Bone marrow (tissue), 2 donors: ENCODE measurements at regions not wholly inside any gene's neighbourhood (a gene's known extent, or its start where the extent isn't known, plus 50 kb on each side); places are given as distances from the start of the nearest gene placed in this dataset.
A peak's percentile ranks its signal among the peaks of the same experiment; 100 is the strongest.

Experiments
- DNase-seq, 2 donors: peaks; one replicate each; lab custom pipeline; 2025; lab: John Stamatoyannopoulos, UW

- no peak for DNase-seq
Measured at GRCh38 chr9:91100878-91101450, 260.8 kb downstream of the AUH start.

- no peak for DNase-seq
Measured at GRCh38 chr9:91101611-91102168, 260.0 kb downstream of the AUH start.

- DNase-seq = no peak
Measured at GRCh38 chr9:91102269-91102668, 259.4 kb downstream of the AUH start.

GRCh38 chr9:91103931-91104330 is 257.8 kb downstream of the AUH start:
- DNase-seq = no peak

GRCh38 chr9:91106415-91107081 is 255.2 kb downstream of the AUH start:
- DNase-seq = no peak

- DNase-seq = no peak
Measured at GRCh38 chr9:91111226-91111625, 250.5 kb downstream of the AUH start.

- DNase-seq = no peak
Measured at GRCh38 chr9:91111876-91112275, 249.8 kb downstream of the AUH start.

GRCh38 chr9:91113016-91113415 is 248.7 kb downstream of the AUH start:
- no peak for DNase-seq

GRCh38 chr9:91114450-91114849 is 247.3 kb downstream of the AUH start:
- DNase-seq = no peak

- DNase-seq = no peak
Measured at GRCh38 chr9:91116211-91116610, 245.5 kb downstream of the AUH start.

- no peak for DNase-seq
Measured at GRCh38 chr9:91116711-91117110, 245.0 kb downstream of the AUH start.

GRCh38 chr9:91117474-91117891 is 244.2 kb downstream of the AUH start:
- no peak for DNase-seq

GRCh38 chr9:91117959-91118703 is 243.6 kb downstream of the AUH start:
- no peak for DNase-seq

- DNase-seq = no peak
Measured at GRCh38 chr9:91118704-91119025, 243.1 kb downstream of the AUH start.

GRCh38 chr9:91119142-91119541 is 242.6 kb downstream of the AUH start:
- no peak for DNase-seq

- DNase-seq = no peak
Measured at GRCh38 chr9:91119679-91120078, 242.0 kb downstream of the AUH start.

GRCh38 chr9:91120200-91120599 is 241.5 kb downstream of the AUH start:
- no peak for DNase-seq

GRCh38 chr9:91122755-91123154 is 239.0 kb downstream of the AUH start:
- no peak for DNase-seq

- DNase-seq = no peak
Measured at GRCh38 chr9:91126761-91127445, 234.8 kb downstream of the AUH start.

GRCh38 chr9:91127653-91128052 is 234.1 kb downstream of the AUH start:
- DNase-seq = no peak

- no peak for DNase-seq
Measured at GRCh38 chr9:91130796-91131318, 230.9 kb downstream of the AUH start.

GRCh38 chr9:91131433-91131839 is 230.3 kb downstream of the AUH start:
- peak in 1 of 2 donors; percentile 87 for DNase-seq
